ENCODE measurements at regions not wholly inside any gene's neighbourhood (a gene's known extent, or its start where the extent isn't known, plus 50 kb on each side); places are given as distances from the start of the nearest gene placed in this dataset.

DNA sequence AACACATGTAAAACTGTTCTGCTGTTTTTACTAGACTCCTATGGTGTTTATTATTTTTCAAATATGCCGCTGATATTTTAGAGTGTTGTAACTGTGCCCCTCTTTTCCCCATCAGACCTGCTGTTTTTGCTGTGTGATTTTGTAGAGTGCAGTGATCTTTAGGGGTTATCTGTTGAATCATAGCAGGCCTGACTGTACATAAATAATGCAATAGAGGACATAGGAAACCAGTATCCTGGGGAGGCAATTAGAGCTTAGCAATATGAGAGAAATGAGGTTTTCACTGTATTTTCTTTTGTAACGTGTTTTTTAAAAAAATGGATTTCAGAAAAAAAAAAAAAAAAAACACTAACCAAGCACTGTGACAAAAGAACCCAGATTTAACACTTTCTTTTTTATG, 662.2 kb downstream of the TOX3 start:
- no peak for TF ChIP-seq POLR2AphosphoS5 (IDR thresholded peaks at IDR 0.05; ENCODE audit: low read depth, low read length)
- no peak for TF ChIP-seq POLR2A (IDR thresholded peaks at IDR 0.05; ENCODE audit: low read depth, low read length)
- TF ChIP-seq TAF1 (IDR thresholded peaks at IDR 0.05; ENCODE audit: borderline replicate concordance, low read depth, low read length) = no peak

Data from GM12892 (cell line).